Prostate gland (tissue), 2 donors: ENCODE measurements at regions not wholly inside any gene's neighbourhood (a gene's known extent, or its start where the extent isn't known, plus 50 kb on each side); places are given as distances from the start of the nearest gene placed in this dataset.
"Not testable (repeated sequence)": the region's sequence is repeated elsewhere in the genome, so short reads cannot be mapped to it uniquely, and the experiment has no call there.

Source experiments
- DNase-seq: peaks from one replicate; pipeline ENCODE4 v3.0.0-alpha.2; 2019; ENCODE audit warnings: low spot score
- H3K27ac ChIP-seq, 2 donors: fragments of 200-600 bp; sonication (generic); 2 replicates each; pipeline ENCODE4 v1.5.1; 2017 to 2019
- H3K27me3 ChIP-seq: fragments of 200-600 bp; sonication (generic); replicated peaks from 2 replicates; pipeline ENCODE4 v1.5.1; 2019; ENCODE audit not compliant: insufficient read depth
- H3K36me3 ChIP-seq, 2 donors: fragments of 200-600 bp; sonication (generic); 1 replicate in 1 of 2; 2 replicates in 1 of 2; pipeline versions ENCODE4 v1.5.1 to v1.8.1; 2017 to 2019
- H3K4me1 ChIP-seq: fragments of 200-600 bp; sonication (generic); replicated peaks from 2 replicates; pipeline ENCODE4 v1.5.1; 2019
- H3K4me3 ChIP-seq, 2 donors: fragments of 200-600 bp; sonication (generic); 2 replicates each; pipeline ENCODE4 v1.5.1; 2017 to 2019
- H3K9me3 ChIP-seq: fragments of 200-600 bp; sonication (generic); 2 replicates; pipeline ENCODE4 v1.5.1; 2017
- POLR2A ChIP-seq: fragments of 450-650 bp; IDR thresholded peaks from one replicate; pipeline ENCODE4 v1.6.1; 2016; ENCODE audit warnings: antibody characterized with exemption, mild to moderate bottlenecking
- POLR2AphosphoS5 ChIP-seq: sonication (generic); formaldehyde crosslinking; IDR thresholded peaks from one replicate; pipeline ENCODE4 v1.6.1; 2017; ENCODE audit warnings: antibody characterized with exemption
- WGBS: methylation state at CpG from one replicate; pipeline ENCODE4 v1.1.5; 2018; 5-methylcytosine and 5-hydroxymethylcytosine counted together
- intact Hi-C: fragments of 100-400 bp; cut with DNase I; formaldehyde crosslinking; loops from one replicate; pipeline ENCODE4 v1.14.2; 2022
- TF ChIP-seq, protein P1 (sequence below), 4 experiments: fragments of 200-600 bp in 2 of 4; fragments of 450-650 bp in 2 of 4; sonication (generic) in 2 of 4; IDR thresholded peaks; 1 replicate in 3 of 4; 2 replicates in 1 of 4; pipeline ENCODE4 v1.5.1; 2016 to 2019; ENCODE audit warnings: antibody characterized with exemption in 4 of 4, mild to moderate bottlenecking in 2 of 4, moderate library complexity in 2 of 4

DNA sequence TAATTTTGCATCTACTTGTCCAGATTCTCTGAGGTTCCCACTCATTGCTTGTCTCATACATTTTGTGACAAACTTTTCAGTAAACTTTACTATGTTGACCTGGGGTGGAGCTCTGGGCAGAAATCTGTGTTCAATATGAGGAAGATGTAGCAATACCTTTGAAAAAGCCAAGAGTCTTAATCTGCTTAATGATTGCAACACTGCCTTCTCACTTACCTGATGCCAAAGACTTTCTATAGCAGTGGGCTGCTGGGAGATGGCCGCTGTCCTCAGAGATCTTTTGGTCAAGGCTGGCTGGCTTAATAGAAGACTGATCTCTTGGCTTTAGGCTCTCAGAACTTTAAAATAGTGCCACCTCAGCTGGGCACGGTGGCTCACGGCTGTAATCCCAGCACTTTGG, 70.1 kb upstream of the RBM24 start:
- Histone ChIP-seq H3K4me3 (no peak overlapping the region), H3K36me3 (no peaks in the 10 kb centered on the region), H3K27ac (no peak overlapping the region), H3K9me3 (no peaks in the 10 kb centered on the region), H3K27me3 (no peaks in the 10 kb centered on the region), H3K4me1 (no peaks in the 10 kb centered on the region)
- no peak for TF ChIP-seq POLR2AphosphoS5
- no peak for TF ChIP-seq POLR2A
- TF ChIP-seq, protein P1, sequence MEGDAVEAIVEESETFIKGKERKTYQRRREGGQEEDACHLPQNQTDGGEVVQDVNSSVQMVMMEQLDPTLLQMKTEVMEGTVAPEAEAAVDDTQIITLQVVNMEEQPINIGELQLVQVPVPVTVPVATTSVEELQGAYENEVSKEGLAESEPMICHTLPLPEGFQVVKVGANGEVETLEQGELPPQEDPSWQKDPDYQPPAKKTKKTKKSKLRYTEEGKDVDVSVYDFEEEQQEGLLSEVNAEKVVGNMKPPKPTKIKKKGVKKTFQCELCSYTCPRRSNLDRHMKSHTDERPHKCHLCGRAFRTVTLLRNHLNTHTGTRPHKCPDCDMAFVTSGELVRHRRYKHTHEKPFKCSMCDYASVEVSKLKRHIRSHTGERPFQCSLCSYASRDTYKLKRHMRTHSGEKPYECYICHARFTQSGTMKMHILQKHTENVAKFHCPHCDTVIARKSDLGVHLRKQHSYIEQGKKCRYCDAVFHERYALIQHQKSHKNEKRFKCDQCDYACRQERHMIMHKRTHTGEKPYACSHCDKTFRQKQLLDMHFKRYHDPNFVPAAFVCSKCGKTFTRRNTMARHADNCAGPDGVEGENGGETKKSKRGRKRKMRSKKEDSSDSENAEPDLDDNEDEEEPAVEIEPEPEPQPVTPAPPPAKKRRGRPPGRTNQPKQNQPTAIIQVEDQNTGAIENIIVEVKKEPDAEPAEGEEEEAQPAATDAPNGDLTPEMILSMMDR (IDR thresholded peaks at IDR 0.05): no peak
- WGBS: 98% methylated on average over 3 of the region's 3 CpGs
- no peak for DNase-seq
- intact Hi-C loops: loop anchor here (5.0 kb wide), 1 partner anchor 71 kb away; the partner anchor contains the start of gene RBM24

DNA sequence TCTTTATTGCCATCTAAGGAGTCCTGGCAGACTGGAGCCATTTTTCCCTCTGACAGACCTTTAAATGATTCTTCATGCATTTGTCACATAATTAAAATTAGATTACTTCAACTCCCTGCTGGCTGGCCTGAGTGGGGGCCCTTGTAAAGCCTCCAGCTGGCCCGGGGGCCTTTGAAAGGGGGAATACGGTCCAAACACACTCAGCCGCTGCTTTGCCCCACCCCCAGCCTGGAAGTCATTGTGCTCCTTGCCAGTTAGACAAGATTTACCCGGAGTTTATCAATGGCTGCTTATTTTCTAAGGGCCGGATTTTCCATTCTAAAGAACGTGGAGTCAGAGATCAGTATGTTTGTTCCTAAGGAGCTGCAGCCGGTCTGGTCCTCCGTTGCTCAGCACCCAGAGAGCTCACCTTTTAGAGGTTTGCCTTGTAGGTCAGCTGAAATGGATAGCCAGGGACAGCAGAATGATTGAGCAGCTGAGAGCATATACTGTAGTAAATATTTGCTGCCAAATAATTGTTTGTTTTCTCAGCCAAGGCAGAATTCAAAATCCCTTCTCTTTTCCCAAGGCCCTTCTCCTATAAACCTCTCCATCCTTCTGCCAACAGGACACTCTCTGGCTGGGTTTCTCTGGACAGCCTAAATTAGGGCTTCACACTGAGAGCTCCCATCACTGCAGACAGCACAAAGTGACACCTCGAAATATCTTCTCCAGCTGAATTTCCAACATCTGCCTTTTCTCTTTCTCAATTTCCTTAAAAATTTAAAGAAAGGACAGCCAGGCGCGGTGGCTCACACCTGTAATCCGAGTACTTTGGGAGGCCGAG, 68.4 kb upstream of the RBM24 start:
- DNase-seq: no peak
- H3K4me3 ChIP-seq: no peak overlapping the region
- 41% methylated on average over 13 of the region's 13 CpGs for WGBS
- intact Hi-C loops: loop anchor here (5.0 kb wide), 1 partner anchor 70 kb away; the partner anchor contains the start of gene RBM24
- peak overlapping the region in 1 of 2 donors; percentile 39 for H3K27ac ChIP-seq
- H3K27me3 ChIP-seq: no peaks in the 10 kb centered on the region
- no peaks in the 10 kb centered on the region for H3K9me3 ChIP-seq
- H3K4me1 ChIP-seq: no peaks in the 10 kb centered on the region
- H3K36me3 ChIP-seq: no peaks in the 10 kb centered on the region
- TF ChIP-seq, protein P1 (IDR thresholded peaks at IDR 0.05): no peak
- no peak for TF ChIP-seq POLR2A
- no peak for TF ChIP-seq POLR2AphosphoS5

DNA sequence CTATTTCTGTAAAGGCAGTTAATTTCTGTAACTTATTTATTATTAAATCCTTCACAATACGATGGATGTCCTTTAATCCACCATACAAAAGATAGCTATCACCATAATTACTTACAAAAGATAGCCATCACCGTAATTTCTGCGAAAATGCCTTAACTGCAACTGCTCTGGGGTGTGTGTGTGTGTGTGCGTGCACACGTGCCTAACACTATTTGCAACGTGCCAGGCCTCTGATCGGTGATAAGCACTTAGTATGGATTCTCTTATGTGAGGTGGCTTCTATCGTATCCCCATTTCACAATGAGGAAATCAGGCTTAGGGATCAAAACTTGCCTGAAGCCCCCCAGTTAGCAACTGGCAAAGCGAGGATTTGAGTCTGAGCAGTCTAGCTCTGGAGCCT, 67.1 kb upstream of the RBM24 start:
- no peak overlapping the region for H3K27ac ChIP-seq
- no peak overlapping the region for H3K4me3 ChIP-seq
- H3K9me3 ChIP-seq: no peaks in the 10 kb centered on the region
- no peaks in the 10 kb centered on the region for H3K27me3 ChIP-seq
- no peaks in the 10 kb centered on the region for H3K4me1 ChIP-seq
- TF ChIP-seq POLR2A: no peak
- no peak for TF ChIP-seq POLR2AphosphoS5
- TF ChIP-seq, protein P1 (IDR thresholded peaks at IDR 0.05): no peak
- no peaks in the 10 kb centered on the region for H3K36me3 ChIP-seq
- DNase-seq: no peak
- WGBS: 68% methylated on average over 9 of the region's 9 CpGs
- intact Hi-C loops: loop anchor here (5.0 kb wide), 1 partner anchor 68 kb away; the partner anchor contains the start of gene RBM24

DNA sequence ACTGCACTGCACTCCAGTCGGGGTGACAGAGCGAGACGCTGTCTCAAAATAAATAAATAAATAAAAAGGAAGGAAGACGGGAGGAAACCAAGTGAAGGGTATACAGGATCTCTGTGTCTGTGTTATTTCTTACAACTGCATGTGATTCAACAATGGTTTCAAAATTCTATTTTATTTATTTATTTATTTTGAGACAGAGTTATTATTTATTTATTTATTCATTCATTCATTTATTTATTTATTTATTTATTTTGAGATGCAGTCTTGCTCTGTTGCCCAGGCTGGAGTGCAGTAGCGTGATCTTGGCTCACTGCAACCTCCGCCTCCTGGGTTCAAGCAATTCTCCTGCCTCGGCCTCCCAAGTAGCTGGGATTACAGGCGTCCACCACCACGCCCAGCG, 64.2 kb upstream of the RBM24 start:
- 95% methylated on average over 10 of the region's 10 CpGs for WGBS
- H3K9me3 ChIP-seq, H3K36me3 ChIP-seq, DNase-seq, H3K27me3 ChIP-seq, intact Hi-C loops, H3K4me3 ChIP-seq, H3K27ac ChIP-seq, H3K4me1 ChIP-seq: not testable (repeated sequence)

DNA sequence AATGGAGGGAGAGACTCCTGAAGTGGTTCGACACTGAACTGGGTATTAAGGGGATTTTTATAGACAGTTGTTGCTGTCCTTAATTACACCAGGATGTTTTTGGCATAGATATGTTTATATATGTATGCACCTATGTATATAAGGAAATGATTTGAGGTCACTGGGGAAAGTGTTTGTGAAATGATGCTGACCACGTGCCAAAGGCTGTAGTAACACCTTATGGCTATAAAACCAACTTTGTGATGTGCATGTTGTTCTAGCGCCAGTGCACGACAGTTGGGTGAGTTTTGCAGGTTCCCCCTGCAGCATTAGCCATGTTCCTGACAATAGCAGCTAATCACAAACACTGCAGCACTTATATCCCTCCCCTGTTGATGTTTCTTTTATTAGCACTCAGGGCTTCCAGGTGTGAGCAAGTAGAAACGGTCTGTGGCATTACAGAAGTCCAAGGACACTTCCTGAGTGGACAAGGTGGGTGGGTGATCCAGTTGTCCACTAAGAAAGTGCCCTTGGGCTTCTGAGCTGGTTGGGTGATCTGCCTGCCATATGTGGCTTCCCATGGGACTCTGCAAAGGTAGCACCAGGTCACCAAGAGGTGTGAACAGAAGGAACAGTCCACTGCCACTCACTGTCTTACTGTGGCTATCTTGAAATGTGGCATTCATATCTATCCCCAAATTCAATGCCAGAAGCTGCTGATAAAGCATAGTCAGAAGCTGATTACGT, 63.0 kb upstream of the RBM24 start:
- TF ChIP-seq, protein P1 (IDR thresholded peaks at IDR 0.05): no peak
- TF ChIP-seq POLR2AphosphoS5: no peak
- no peak for TF ChIP-seq POLR2A
- no peaks in the 10 kb centered on the region for H3K4me1 ChIP-seq
- H3K27me3 ChIP-seq: no peaks in the 10 kb centered on the region
- H3K27ac ChIP-seq: no peak overlapping the region
- H3K36me3 ChIP-seq: no peaks in the 10 kb centered on the region
- no peak for DNase-seq
- WGBS: 70% methylated on average over 6 of the region's 6 CpGs
- no peaks in the 10 kb centered on the region for H3K9me3 ChIP-seq
- intact Hi-C loops: no loop called here
- H3K4me3 ChIP-seq: no peak overlapping the region
